ENCODE measurements at regions not wholly inside any gene's neighbourhood (a gene's known extent, or its start where the extent isn't known, plus 50 kb on each side); places are given as distances from the start of the nearest gene placed in this dataset.
A peak's percentile ranks its signal among the peaks of the same experiment; 100 is the strongest.

GRCh38 chr2:146912536-146912935 is 932.3 kb upstream of the ACVR2A start:
- no peak for DNase-seq (ENCODE audit: low read depth in 2 of 2)

GRCh38 chr2:146908776-146909175 is 936.1 kb upstream of the ACVR2A start:
- no peak for DNase-seq (ENCODE audit: low read depth in 2 of 2)

- DNase-seq (ENCODE audit: low read depth in 2 of 2) = no peak
These were observed 946.7 kb upstream of the ACVR2A start for GRCh38 chr2:146898083-146898482.

- DNase-seq (ENCODE audit: low read depth in 2 of 2) = no peak
These were observed 950.3 kb upstream of the ACVR2A start for GRCh38 chr2:146894514-146894913.

- DNase-seq (ENCODE audit: low read depth in 2 of 2) = no peak
These were observed 951.3 kb upstream of the ACVR2A start for GRCh38 chr2:146893500-146894041.

GRCh38 chr2:146890491-146890890 is 954.3 kb upstream of the ACVR2A start:
- no peak for DNase-seq (ENCODE audit: low read depth in 2 of 2)

GRCh38 chr2:146879882-146880281 is 964.9 kb upstream of the ACVR2A start:
- DNase-seq (ENCODE audit: low read depth in 2 of 2) = no peak

- DNase-seq (ENCODE audit: low read depth in 2 of 2) = no peak
These were observed 970.6 kb upstream of the ACVR2A start for GRCh38 chr2:146874260-146874658.

- no peak for DNase-seq (ENCODE audit: low read depth in 2 of 2)
These were observed 971.1 kb upstream of the ACVR2A start for GRCh38 chr2:146873646-146874259.

- no peak for DNase-seq (ENCODE audit: low read depth in 2 of 2)
These were observed 971.8 kb upstream of the ACVR2A start for GRCh38 chr2:146873056-146873455.

GRCh38 chr2:146870691-146871090 is 974.1 kb upstream of the ACVR2A start:
- DNase-seq (ENCODE audit: low read depth in 2 of 2) = no peak

- DNase-seq (ENCODE audit: low read depth in 2 of 2) = no peak
These were observed 975.5 kb upstream of the ACVR2A start for GRCh38 chr2:146869328-146869727.

- no peak for DNase-seq (ENCODE audit: low read depth in 2 of 2)
These were observed 976.8 kb upstream of the ACVR2A start for GRCh38 chr2:146868051-146868450.

- DNase-seq (ENCODE audit: low read depth in 2 of 2) = no peak
These were observed 977.3 kb upstream of the ACVR2A start for GRCh38 chr2:146867477-146867986.

- DNase-seq (ENCODE audit: low read depth in 2 of 2) = no peak
These were observed 990.9 kb upstream of the ACVR2A start for GRCh38 chr2:146853741-146854444.

GRCh38 chr2:146852661-146853060 is 992.2 kb upstream of the ACVR2A start:
- DNase-seq (ENCODE audit: low read depth in 2 of 2) = no peak

- DNase-seq (ENCODE audit: low read depth in 2 of 2) = no peak
These were observed 994.1 kb upstream of the ACVR2A start for GRCh38 chr2:146850746-146851145.

- no peak for DNase-seq (ENCODE audit: low read depth in 2 of 2)
These were observed 997.0 kb upstream of the ACVR2A start for GRCh38 chr2:146847846-146848245.

- no peak for DNase-seq (ENCODE audit: low read depth in 2 of 2)
These were observed 1000.4 kb upstream of the ACVR2A start for GRCh38 chr2:146844226-146844990.

- no peak for DNase-seq (ENCODE audit: low read depth in 2 of 2)
These were observed 1007.0 kb upstream of the ACVR2A start for GRCh38 chr2:146837857-146838256.

GRCh38 chr2:146826388-146826787 is 1018.4 kb upstream of the ACVR2A start:
- no peak for DNase-seq (ENCODE audit: low read depth in 2 of 2)

- peak; percentile 54 to 63 for DNase-seq (ENCODE audit: low read depth in 2 of 2)
These were observed 1023.0 kb upstream of the ACVR2A start for GRCh38 chr2:146821836-146822316.
